Anterior cingulate cortex (tissue), 58 donors: ENCODE measurements at regions not wholly inside any gene's neighbourhood (a gene's known extent, or its start where the extent isn't known, plus 50 kb on each side); places are given as distances from the start of the nearest gene placed in this dataset.

Source experiments
- DNase-seq, 58 donors: peaks; one replicate each; lab custom pipeline; 2025; lab: John Stamatoyannopoulos, UW

DNA sequence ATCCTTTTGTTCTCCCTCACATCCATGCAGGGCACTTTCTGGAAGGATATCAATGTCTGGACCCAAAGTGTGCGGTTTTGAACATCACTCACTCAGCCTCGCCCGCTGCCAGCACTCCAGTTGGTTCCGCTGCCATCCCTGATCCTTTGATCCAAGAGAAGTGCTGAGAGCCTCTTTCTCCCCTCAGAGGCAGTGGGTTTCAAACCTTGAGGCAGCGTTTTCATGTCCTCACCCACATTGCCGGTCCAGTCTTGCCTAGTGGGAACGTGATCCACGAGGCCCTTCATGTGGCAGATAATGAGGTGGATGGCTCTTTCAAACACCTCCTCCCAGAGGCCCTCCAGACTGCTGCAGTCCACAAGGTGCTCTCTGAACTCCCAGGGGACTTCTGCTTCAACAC lies 122.2 kb downstream of the ACTL8 start:
- no peak for DNase-seq

DNA sequence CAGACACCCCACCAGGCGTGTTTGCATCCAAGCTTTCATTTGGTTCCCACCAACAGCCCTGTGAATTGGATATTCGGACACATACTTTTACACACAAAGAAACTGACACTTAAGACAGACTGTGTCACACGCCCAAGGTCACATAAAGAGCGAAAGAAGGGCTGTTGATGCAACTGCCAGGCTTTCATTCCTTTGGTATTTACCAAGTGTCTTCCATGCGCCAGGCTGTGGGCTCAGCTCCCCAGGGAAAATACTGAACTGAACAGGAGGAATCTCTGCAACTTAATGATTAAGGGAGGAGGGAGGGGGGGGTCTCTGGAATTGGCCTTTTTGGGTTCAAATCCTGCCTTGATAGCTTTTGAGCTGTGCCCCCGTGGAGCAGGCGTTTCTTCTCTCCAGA lies 122.8 kb downstream of the ACTL8 start:
- no peak for DNase-seq

DNA sequence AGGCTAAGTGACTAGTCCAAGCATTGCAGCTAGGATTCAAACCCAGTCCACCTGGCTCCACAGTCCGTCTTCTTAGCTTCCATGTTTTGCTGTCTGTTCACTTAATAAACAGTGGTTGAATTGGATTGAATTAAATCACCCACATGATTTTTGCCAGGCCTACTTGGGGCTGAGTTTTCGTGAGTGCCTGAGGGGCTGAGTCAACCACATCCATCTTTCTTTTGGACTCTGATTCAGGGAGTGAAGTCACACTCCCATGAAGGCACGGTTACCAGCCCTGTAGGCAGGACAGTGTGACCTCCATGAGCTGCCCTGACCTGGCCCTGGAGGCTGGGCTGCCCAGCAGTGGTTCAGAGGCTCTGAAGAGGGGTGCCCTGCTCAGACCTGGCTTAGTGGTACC lies 123.7 kb downstream of the ACTL8 start:
- no peak for DNase-seq

DNA sequence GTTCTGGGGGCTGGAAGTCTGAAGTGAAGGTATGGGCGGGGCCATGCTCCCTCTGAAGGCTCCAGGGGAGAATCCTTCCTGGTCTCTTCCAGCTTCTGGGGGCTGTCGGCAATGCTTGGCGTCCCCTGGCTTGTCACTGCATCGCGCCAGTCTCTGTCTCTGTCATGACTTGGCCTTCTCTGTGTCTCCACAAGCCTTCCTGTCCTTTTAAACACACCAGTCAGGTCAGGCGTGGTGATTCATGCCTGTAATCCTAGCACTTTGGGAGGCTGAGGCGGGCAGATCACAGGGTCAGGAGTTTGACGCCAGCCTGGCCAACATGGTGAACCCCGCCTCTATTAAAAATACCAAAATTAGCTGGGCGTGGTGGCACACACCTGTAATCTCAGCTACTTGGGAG lies 125.3 kb downstream of the ACTL8 start:
- DNase-seq, result no peak

DNA sequence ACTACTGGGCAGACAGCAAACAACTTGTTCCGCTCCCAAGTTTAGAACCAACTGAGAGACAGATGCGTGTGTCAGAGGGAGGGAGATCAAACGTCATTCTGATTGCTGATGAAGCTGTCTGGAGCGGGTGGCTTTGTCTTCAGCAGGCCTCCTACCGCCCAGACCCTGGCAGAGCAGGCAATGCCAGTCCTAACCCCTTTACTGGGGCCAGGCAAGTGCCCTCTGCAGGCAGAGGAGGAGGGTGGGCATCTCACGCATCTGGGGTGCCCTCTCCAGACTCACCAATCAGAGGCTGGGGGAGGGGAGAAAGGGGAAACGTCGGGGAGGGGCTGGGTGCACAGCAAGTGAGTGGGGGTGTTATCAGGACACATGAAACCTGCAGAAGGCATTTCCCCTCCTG lies 126.6 kb downstream of the ACTL8 start:
- no peak for DNase-seq

DNA sequence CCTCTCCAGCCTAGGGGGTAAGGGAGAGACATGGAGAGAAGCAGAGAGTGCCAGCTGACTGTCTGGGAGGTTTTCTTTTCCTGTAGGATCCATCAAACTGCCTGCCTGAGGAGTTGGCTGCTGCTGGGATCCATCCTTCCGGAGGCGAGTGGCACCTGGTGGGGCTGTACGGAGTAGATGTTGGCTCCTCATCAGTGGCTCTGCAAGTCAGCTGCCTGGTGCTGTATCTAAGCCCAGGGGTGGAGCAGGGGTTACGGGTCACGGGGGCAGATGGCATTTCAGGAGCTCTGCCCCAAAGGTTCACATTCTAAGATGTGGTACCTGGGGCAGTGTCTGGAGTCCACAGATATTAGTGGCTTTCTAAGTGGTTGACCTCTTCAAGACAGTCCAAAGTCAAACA lies 128.0 kb downstream of the ACTL8 start:
- DNase-seq, result no peak

DNA sequence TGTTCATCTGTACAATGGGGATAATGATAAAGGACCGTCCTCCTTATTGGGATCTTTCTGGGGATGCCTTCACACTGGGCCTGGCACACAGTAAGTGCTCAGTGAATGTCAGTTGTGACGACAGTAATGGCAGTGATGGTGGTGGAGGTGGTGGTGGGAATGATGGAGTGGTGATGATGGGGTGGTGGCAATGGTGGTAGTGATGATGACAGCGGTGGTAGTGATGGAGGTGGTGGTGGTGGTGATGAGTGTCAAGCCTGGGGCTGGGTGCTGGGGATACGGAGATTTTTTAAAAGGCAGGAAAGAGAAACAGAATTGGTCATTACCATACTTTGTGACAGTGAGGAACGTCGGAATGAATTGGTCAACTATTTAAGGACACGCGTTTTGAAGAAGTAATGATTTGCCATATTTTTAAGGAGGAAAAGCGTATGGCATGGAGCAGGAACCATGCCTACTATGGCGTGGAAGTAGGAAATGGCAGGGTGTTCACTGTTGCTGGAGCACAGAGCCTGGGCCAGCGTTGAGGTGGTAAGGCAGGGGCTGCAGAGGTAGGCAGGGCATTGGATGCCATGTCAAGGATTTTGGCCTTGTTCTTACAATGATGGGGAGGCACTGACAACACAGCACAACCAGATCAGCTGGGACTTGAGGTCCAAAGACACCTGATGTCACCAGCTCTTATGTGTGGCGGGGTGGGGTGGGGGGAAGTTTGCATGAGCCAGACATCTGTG lies 128.7 kb downstream of the ACTL8 start:
- no peak for DNase-seq

DNA sequence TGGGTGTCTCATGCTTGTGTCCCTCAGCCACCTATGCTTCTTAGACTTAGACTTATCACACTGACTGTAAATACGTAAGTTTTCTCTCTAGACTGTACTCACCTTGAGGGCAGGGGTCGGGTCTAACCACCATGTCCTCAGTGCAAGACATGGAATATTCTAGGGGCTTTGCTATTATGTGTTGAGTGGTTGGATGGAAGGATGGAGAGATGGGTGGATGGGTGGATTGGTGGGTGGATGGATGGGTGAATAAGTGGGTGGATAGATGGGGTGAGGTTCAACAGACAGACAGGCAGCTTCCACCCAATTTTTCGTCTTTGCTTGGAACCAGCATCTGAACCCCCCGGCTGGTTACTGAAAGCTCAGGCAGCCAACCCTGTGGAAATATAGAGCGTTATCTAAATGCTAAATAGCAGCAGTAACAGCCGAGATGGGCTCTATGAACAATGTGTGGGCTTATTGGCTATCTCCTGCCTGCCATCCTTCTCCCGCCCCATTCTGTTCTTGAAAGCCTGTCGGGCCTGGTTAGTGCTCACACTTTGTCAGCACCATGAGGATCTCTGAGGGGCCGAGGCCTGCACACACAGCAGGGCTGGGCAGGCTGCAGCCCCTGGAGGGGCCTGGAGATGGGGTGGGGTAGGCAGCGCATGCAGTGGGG lies 130.7 kb downstream of the ACTL8 start:
- DNase-seq, result no peak

DNA sequence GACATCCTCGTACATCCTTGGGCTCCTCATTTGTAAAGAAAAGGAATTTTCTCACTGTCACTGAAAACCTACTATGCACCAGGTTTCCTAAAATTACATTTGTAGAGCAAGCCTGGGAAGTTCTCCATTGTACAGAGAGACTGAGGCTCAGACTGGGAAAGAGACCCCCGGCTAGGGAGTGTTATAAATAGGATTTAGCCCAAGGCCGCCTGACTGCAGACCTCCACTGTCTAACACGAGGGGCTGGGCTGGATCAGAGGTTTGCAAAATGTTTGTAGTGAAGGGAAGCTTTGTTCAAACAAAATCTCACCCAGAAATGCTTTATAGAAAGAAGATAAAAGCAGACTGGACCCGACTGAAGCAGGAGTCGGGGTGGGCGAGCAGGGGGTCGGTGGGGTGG lies 131.3 kb downstream of the ACTL8 start:
- no peak for DNase-seq

DNA sequence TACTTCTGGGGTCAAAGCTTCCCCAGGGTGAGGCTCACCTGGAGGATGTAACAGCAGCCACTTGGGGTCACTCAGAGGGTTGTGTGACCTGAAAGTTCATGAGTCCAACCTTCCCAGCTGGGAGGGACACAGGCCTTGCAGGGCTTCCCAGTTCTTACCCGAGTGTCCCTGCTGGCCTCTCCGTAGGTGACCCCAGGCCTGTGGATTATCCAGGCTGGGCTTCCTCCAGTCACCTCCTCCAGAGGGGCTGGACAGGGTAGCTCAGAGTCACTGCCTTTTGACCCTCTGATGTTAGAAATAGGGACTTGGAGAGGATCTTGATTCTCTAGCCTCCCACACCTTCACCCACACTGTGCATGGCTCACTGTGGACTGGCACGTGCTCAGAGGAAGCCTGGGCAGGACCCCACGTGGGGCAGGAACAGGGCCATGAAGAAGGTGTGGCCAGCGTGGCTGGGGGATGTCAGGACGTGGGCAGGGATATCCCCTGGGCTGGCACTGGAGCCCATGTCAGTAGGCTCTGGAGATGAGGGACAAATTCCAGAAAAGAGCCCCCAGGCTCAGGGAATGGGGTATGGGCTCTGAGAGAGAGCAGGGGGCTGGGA lies 131.8 kb downstream of the ACTL8 start:
- no peak for DNase-seq

DNA sequence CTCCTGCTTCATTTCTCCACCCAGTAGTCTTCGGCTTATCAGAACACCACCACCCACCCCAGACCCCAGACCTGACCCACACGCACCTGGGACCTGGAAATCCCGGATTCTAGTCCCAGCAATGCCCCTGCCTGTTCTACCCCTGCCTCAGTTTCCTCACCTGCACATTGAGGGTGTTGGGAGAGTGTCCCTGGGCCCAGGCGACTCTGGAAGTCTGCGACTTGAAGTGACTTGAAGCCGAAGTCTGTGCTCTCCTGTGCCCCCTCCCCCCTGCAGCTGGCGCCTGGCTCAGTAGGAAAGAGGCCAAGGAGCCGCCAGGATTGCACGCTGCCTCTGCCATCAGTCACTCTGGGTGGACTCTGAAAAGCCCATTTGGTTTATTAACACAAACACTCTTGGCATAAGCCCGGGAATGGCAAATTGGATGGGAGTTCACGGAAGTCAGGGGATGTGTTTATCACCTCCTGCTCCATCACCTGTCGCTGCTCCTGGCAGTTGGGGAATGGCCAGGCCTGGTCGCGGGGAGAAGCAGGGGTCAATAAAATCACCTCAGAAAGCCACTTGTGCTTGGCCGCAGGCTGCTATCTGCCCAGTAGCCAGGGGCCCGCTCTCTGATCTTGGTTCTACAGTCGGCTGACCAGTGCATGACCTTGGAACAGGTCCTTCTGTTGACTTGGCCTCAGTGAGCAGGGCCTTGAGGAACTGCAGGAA lies 132.7 kb downstream of the ACTL8 start:
- no peak for DNase-seq

DNA sequence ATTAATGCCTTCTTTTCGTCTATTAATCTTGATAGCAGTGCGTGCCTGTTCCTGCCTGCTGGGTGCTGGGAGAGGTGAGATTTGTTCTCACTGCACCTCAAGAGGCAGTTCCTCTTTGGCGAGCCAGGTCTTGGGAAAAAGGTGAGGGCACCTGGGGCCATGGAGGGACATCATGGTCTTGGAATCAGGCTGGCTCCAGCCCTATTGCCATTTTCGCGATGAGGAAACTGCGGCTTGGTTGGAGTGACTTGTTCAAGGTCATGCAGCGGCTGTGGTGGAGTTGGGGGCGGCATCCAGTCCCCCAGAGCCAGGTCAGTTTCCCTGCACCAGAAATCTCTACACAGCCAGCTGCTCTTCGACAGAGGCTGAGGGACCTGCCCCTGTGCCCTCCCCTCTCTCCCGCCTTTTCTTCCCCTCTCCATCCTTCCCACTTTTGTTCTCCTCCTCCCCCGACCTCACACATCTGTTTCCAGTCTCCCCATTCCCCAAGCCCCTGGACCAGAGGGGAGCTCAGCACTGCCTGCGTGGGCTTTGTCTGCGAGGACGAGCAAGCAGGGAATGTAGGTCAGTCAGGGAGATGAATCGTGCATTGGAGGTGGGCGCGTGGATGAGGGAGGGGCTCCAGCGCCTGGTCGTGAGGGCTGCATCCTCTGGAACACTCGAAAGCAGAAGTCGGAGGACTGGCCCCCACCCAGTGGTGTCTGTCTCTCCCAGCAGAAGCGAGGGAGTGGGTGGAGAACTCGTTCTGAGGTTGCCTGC lies 135.1 kb downstream of the ACTL8 start:
- no peak for DNase-seq

DNA sequence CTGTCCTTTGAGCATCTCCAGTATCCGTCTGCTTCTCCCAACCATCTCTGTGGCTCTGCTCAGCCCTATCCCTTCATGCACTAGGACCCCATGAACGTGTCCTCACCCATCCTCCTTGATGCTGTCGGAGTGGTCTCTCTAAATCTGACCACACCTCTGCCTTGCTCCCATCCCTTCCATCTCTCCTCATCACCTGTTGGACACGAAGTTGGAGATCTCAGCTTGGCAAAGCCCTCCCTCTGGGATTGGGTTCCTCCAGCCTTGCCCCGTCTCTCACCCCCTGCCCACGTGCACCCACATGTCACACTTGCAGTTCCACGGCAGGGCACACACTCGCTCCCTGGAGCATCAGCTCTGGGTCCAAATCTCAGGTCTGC lies 135.7 kb downstream of the ACTL8 start:
- DNase-seq, result no peak

DNA sequence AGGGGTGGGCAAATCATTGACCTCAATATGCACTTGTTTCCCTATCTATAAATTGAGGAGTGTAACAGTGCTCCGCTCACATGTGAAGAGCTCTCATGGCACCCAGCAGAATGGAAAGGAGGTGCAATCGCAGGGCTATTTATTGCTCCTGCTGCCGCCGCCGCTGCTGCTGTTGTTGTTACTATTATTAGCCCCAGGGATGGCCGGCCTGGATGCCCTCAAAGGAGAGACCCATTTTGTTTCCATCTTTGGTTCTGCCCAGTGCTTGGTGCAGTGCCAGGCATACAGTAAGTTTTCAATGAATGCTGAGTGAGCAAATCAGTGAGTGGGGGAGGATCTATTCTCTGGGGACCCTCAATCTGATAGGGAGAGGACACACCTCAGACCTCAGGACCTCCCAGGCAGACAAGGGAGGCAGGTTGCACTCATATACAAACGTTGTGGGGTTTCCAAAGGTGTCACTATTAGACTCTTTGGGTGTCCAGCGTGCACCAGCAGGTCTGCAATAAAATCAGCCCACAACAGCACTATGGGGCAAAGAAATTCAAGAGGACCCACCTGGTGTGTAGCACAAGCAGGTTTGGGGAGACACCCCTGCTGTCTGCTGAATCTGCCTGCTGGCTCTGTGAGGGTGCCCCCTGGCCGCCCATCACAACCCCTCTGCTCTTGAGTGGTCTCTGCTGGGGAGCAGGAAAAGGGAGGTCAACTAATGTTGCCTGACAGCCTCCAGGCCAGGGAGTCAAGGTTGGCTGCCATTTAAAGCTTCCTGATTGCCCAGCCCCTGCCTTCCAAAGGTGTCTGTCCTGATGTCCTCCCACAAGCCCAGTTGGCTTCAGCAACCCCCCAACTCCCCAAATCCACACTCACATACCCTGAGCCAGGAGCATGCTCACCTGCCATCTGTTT lies 136.3 kb downstream of the ACTL8 start:
- no peak for DNase-seq

DNA sequence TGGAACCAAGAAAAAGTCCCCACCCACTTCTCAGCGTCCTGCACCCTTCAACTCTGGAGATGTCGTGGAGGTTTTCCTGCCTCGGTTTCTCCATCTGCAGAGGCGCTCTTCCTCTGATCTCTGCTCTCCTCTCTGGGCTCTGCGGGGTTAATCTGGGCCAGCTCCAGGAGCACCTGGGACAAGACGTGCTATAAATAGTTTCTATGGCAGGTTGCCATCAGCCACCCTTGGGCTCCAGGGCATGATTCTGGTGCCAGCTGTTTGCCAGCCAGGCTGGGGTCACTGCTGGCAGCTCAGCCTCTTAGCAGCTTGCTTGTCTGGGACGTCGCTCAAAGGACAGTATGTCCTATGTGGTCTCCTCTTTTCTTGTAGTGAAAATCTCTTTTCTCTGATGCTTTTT lies 137.1 kb downstream of the ACTL8 start:
- no peak for DNase-seq

DNA sequence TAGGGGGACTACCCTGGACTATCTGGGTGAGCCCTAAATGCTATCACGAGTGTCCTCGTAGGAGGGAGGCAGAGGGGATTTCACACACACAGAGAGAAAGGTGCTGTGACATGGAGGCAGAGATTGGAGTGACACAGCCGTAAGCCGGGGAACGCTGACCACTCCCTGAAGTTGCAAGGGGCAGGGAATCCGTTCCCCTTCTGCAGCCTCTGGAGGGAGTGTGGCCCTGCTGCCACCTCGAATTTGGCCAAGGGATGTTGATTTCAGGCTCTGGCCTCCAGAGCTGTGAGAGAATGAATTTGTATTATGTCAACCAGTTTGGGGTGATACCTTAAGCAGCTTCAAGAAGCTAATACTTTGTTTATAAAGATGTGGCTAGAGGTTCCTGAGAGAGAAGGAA lies 137.7 kb downstream of the ACTL8 start:
- no peak for DNase-seq

DNA sequence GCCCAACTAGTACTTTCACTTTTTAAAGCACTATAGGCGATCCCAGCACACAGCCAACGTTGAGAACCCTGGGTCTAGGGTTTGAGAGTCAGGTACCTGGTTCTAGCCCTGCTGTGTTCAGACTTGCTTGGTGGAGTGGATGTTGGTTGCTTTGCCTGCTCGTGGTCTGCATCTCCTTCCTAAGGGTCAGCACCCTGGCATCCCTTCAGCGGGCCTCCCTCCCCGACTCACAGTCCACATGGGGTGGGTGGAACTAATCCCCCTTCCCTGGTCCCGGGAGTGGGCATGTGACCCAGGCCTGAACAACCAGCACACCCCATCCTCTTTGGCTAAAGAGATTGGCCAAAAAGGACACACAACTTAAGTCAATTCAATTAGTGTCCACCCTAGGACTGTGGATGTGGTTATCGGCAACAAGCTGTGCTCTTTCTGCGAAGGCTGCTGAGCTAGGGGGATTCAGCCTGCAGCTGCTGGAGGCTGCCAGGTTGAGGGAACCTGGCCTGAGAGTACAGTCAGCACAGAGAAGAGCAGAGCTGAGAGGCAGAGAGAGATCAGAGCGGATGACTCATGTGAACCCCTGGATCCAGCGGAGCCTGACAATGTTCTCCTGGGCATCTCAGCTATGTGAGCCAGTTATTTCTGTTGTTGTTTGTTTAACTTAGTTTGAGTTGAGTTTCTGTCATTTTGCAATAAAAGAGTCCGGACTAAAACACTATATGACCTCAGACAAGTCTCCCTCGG lies 138.9 kb downstream of the ACTL8 start:
- no peak for DNase-seq

DNA sequence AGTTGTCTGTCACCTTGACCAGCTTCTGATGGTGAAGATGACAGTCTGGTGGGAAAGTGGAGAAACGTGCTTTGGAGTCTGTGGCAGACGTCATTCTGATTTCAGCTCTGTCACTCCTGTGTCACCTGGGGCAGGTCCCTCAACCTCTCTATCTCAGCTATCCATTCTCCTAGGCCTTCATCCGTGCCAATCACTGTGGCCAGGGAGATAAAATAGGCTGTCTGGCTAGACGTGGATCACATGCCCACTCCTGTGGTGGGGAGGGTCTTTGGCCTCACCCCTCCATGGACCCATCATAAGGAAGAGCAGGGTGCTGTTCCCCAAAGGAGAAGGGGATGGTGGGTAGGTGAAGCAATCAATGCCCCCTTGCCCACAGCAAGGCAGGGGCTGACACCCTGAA lies 140.3 kb downstream of the ACTL8 start:
- no peak for DNase-seq

DNA sequence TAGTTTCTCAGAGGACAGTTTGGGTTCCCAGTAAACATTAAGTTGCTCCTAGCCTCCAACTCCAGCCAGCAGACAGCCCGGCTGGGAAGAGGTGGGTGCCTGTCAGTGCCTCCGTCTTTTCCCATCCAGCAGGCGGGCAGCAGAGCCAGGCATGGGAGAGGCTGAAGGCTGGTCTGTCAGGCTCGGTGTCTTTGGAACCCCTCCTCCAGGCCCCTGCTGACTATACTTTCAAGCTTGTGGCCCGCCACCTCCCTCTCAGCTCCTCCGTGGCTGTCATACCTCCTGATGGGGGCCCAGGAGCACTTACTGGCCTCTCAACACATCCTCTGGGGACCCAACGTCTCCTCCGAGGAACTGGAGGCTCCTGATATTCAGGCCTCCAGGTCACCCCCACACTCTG lies 140.9 kb downstream of the ACTL8 start:
- DNase-seq, result no peak
